ENCODE measurements at regions not wholly inside any gene's neighbourhood (a gene's known extent, or its start where the extent isn't known, plus 50 kb on each side); places are given as distances from the start of the nearest gene placed in this dataset.

- FAIRE-seq, result peak; percentile 76
Measured at GRCh38 chr20:6178537-6178936, 55.7 kb upstream of the FERMT1 start.

DNA sequence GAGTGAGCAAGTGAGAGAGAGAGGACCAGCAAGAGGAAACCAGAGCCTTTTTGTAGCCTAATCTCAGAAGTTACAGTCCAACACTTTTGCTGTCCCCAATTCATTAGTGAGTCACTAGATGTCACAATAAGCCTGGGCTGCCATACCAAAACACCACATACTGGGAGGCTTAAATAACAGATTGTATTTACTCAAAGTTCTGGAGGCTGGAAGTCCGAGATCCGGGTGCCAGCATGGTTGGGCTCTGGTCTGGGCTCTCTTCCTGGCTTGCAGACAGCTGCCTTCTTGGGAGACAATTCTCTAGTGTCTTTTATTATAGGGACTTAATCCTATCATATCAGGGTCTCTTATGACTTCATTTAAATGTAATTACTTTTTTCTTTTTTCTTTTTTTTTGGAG is 50.7 kb upstream of the FERMT1 start:
- FAIRE-seq, result no peak

All from endometrium (tissue), 2 donors.